NCI-H526 treated with DMSO at 0.1 percent for 48 hours (cell line): ENCODE measurements at regions not wholly inside any gene's neighbourhood (a gene's known extent, or its start where the extent isn't known, plus 50 kb on each side); places are given as distances from the start of the nearest gene placed in this dataset.

Experiments used
- DNase-seq: peaks from one replicate; lab custom pipeline; 2025; lab: John Stamatoyannopoulos, UW

DNA sequence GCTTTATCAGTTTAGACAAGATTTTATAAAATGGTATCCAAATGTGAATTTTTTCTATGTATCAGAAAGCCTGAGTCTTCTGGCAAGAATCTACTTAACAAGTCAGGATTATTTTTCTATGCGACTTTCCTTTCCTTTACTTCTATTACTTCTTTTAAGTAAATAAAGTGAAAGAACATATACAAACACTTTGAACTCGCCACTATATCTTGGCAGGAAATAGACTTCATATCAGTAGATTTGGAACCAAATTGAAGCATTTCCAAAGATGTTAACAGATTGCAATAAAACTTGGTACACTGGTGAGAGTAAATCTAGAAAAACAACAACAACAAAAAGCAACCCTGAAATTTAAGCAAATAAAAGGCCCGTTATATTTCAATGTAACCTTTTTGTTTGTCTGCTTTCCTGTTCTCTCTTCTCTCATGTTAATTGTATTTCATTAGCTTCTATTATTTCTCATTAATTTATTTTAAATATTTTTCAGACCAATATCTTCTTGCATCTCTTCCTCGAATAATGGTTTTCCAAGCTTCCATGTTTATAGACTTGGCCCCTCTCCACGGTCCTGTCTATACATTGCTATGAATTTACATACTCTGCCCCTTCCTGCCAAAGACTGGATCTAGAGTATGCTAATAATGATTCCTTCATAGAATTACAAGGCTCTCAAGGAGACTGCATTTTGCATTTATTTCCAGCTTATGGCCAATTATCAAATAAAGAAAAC is 843.6 kb downstream of the ADGRL2 start:
- no peak for DNase-seq

DNA sequence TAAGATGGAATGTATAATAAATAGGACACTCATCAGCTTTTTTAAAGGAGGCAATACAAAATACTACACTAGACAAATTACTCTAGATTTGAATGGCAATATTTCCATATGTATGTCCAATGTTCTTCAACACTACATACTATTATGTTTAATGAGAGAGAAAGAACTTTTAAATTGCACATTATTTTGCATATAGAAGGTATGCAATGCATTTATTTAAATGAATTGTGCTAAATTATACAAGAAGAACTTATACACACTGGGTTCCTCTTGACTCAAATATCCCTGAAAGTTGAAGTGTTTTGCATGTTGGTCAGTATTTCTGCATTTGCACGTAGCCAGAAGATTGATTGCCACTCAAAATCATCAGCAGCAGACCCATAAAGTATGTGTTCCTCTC is 839.6 kb downstream of the ADGRL2 start:
- DNase-seq: peak; percentile 57

DNA sequence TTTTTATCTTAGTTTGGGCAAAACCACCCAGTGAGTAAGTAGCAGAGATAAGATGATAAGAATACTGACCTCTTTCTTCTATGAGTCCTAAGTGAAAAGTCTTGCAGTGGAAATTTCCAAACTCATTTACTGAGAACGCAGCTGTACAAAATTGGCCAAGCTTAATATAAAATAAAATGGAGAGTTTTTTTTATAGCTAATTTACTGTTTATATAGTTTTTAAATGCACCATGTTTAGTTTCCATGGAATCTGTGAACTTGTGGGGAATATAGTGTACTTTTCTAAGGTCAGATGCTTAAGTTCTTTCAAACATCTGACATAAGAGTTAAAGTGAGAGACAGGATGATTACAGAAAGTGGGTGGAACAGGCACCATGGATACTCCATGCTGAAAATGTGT is 833.5 kb downstream of the ADGRL2 start:
- DNase-seq: no peak

DNA sequence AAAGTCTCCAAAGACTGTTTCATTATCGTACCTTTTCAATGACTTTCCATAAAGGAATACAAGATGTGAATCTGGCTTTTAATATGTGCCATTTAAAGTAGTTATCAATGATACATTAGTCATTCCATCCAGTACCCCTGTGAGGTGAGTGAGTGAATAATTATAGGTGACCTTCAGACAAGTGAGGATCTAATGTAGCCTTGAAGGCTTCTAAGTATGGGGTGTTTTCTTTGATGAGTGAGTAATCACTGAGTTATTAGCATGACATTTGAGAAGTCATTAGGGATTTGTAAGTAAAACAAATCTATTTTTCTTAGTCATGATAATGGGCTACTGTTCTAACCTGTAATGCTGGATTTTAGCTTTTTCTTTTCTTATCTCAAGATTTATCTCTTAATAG is 831.4 kb downstream of the ADGRL2 start:
- no peak for DNase-seq

DNA sequence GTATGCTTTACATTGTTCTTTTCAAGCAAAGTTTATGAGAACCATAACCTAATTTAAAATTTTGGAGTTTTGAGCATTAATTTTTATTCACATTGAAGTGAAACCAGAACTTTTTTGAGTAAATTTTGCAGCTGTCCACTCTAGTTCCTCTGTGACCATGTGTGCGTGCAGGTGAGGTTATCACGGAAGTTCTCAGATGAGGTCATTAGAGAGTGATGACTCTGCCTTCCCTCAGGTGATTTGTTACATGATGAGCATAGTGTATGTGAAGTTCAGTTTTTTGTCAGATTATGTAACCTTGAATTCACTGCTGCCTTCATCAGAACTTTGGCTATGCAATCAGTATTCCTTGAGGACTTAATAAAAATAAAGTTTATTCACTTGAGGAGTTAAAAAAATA is 828.2 kb downstream of the ADGRL2 start:
- DNase-seq: no peak

DNA sequence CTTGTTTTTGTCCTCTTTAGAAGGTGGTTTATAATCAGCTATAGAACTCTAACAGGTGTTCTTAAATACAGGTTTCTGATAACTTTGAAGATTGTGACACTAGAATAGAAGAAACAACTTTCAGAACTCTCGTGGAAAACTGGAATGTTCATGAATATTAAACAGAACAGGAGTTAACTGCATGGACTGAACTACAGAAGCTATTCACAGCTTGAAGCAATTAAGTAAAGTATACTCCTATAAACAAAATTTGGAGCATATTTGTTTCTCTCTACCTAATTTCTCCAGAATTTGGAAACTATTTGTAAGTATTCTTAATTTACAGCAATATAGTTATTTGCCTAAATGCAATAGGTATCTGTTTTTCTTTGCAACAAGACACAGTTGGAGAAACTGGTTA is 824.8 kb downstream of the ADGRL2 start:
- DNase-seq: no peak

DNA sequence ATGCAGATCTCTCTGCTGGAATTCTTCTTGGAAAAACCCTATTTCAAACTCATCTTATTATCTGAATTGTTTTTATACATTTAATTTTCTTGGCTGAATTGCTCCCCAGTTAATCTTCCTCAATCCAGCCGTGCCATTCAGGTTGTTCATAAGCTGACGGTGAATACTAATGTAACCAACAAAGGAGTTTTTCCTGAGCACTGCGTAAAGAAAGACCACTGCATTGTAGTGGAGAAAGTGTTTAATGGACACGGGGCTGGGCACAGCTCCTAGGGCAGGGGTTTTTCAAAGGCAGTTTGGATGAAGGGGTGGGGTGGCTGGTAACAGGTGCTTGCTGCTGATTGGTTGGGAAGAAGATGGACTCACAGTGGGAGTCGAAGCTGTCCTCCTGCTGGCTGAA is 820.3 kb downstream of the ADGRL2 start:
- DNase-seq: no peak

DNA sequence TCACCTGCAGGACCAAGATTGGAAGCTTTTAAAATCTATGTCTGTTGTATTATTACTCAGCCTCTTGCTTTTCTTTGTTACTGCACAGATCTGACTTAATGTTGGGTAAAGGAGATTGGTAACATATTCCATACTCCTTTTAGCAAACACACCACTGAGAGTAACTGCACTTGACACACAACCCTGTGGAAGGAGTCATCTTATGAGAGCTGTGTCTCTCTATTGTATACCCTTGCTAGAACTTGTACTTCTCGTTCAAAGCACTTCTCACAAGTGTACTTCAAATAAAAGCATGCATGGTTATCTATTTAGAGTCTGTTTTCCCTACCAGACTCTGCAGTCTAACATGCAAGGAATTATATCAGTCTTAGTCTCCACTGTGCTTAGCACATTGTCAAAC is 813.4 kb downstream of the ADGRL2 start:
- no peak for DNase-seq

DNA sequence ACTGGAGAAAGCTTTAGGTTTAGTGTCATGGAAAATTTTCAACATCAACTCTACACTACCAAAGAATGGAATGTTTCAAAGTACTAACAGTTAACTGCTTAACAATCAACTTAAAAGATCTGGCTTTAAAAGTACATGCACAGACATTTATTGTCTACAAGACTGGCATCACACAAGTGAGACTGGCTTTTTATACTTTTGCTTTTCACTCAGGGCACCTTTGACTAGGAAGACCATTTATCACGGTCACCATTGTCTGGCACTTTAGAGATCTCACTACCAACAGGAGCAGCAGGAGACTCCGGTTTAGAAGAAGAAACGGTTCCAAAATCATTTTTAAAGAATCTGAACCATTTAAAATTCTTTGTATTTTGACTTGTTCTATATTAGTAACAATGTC is 812.3 kb downstream of the ADGRL2 start:
- no peak for DNase-seq

DNA sequence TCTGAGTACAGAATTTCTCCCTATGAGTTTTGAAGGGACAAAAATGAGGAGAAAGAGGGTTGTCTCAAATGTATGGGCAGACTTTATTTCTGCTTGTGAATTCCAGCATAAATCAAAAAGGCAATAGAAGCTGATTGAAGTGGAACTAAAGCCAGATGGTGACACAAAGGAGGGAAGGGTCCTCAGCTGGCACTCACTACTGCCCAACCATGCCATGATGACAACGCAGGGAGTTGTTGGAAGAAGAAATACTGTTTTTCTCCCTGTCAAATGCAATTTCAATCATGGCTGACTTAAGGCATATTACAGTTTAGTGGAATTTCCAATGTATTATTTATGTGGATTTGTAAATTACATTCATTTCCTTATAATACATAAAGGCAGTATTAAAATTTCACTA is 805.8 kb downstream of the ADGRL2 start:
- DNase-seq: no peak

DNA sequence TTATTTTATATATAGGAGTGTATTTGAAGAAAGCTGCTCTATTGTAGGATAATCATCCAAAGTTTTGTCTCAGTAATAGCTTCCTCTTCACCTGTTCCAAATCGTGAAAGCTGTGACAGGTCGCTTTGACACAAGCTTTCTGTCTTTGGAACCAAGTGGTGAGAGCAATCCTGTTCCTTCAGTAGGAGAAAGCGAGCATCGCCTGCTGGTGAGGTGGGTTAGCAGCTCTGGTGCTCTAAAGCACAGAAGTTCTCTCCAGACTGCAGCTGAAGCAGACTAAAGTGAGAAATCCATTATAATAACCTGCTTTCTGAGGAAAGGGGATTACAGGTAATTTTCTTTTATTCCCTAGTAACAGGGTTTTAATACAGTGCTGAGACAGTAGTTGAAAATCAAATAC is 803.8 kb downstream of the ADGRL2 start:
- no peak for DNase-seq

DNA sequence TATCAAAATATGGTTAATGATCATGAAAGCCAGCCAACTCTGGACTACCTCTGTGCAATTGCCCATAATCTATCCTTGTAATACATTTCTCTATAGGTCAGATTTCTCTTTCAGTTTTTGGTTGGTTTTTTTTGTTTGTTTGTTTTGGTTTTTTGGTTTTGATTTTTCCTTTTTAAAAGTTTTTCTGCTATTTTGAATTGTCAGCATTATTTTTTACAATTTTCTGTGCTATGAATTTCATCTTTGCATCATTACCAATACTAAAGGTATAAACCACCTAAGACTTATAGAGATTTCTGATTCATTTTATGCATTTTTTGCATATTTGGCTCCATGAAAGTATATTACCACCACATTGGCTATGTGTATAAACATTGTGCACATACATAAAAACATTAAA is 799.6 kb downstream of the ADGRL2 start:
- DNase-seq: no peak

DNA sequence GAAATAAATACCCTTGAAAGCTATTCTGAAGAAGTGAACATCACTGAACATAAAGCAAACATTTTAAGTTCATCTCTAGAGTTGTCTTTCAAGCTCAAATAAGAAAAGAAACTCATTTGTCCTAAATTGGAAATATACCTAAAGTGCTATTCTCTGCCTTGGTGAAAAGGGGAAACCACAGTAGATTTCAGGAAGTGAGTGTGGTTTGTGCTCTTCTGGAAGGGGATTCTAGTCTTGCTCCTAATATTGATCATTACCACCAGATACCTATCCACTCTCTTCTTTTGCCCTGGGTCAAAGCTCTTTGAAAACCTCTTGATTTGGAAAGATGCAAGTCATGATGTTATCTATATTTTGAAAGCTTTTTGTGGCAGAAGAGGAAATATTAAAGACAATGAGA is 798.1 kb downstream of the ADGRL2 start:
- DNase-seq: no peak

DNA sequence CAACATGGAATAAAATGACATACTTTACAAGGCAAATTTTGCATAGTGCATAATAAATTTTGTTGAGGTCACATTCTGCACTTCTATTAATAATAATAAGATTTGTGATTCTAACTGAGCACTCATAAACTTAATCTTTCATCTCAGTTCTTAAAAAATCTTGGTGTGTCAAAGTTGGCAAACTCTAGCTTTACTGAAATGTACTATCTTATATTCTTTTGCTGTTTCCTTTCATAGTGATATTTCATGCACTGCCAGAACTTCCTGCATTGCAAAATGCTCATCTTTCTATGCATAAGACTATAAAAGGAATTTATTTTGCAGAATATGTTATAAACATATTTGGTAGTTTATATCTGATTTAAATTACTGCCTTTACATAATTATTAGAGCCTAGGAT is 797.6 kb downstream of the ADGRL2 start:
- no peak for DNase-seq

DNA sequence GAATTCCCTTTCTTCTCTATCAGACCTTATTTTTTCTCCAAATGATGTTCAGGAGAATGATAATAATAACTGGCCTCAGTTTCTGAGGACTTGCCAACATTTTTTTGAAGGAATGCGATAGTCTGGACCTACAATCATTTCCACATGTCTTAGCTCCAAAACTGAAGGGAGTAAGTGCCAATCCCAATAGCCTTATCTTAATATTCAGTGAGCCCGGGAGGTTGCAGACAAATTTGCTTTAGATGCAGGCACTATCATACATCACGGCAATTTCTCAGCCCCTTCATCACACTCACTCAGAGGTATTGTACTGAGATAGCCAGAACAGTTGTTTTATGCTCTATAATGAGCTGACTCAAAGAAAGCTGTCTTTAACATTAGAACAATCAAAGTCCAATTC is 796.9 kb downstream of the ADGRL2 start:
- no peak for DNase-seq

DNA sequence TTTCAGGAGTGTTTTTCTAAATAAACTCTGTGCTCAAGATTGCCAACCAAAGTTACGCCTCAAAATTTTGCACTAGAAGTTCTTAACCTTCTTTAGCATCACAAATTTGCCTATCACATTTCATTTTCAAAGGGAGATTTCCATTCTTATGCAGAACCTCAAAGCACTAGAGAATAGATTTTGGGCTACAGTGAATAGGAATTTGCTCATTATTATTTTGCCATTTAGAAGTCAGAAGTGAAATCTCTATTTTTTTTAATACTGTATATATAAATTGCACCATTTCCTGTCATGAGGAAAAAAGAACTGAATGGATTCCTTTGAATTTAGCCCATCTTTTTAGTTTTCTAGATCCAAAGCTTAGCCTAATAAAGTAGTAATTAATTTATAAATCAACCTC is 796.4 kb downstream of the ADGRL2 start:
- no peak for DNase-seq

DNA sequence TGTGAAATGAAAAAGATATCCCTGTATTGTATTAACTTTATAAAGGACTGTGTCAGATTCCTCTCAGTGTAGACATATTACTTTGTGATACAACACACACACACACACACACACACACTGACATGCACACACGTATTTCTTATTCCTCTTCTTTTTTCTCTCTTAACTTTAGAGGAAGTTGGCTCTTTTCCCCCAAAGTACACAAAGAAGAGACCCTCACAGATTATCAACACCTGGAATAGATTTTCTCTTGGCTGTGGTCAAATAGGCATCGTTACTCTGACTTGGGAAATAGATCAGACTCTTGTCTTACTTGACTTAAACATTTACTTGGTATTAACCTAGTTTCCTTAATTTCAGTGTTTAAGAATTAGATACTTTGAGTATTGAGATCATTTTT is 792.8 kb downstream of the ADGRL2 start:
- no peak for DNase-seq

DNA sequence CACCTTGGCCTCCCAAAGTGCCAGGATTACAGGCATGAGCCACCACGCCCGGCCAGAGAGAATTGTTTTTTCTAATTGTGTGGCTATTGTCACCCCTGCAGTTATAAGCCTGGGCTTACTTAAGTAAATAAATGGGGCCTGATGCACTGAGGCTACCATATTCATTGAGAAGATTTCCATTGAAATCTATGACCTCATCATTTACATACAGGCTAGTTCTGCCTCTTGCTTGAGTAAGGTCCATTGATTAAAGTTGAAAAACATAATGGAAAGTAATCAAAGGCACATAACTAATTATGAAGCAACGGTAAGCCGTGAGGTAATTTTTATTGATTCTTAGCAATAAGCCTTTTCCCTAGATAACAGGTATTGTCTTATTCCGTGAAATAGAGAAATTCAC is 788.9 kb downstream of the ADGRL2 start:
- DNase-seq: no peak

DNA sequence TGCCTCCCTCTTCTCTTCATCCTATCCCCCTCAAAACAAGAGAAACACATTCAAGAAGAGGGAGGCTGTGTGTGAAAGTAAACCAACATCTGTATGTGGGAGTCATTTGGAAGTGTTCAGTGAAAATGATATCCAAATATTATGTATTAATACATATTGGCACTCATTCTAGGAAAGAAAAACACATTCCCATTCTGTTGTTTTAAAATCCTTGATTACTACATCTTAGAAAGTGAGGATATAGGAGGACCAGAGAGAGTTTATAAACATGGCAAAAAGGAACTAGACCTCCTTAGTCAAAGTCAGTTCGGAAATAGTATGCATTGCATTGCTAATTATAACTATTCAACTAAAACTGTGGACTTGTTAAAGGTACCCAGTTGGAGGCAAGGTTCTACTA is 786.6 kb downstream of the ADGRL2 start:
- no peak for DNase-seq

DNA sequence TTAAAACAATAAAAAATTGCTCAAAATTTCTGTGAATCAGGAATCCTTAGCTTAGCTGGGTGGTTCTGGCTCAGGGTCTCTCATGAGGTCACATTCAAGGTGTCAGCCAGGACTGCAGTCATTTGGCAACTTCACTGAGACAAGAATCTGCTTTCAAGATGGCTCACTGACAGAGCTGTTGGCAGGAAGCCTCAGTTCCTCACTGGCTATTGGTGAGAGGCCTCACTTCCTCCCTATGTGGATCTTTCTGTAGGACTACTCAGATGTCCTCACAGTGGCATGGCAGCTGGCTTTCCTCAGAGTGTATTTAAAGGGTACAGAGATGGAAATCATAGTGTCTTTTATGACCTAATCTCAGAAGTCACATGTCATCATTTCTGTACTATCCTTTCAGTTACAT is 785.7 kb downstream of the ADGRL2 start:
- DNase-seq: no peak

DNA sequence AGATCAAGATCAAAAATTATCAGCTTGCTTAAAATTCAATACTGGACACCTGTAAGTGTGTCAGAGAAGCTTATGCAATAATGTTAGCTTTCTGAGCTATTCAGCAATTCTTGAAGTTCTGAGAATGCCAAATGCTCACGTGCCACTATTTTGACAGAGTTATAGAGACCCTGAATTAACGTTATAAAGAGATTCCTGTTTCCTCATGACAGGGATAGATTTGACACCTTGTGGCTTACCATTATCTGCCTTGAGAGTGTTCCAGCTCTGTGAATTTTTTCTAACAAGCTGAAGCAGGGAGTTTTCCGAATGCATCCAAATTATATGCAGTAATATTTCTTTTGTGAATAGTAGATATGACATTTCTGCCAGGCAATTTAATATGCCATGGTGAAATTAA is 781.6 kb downstream of the ADGRL2 start:
- no peak for DNase-seq

DNA sequence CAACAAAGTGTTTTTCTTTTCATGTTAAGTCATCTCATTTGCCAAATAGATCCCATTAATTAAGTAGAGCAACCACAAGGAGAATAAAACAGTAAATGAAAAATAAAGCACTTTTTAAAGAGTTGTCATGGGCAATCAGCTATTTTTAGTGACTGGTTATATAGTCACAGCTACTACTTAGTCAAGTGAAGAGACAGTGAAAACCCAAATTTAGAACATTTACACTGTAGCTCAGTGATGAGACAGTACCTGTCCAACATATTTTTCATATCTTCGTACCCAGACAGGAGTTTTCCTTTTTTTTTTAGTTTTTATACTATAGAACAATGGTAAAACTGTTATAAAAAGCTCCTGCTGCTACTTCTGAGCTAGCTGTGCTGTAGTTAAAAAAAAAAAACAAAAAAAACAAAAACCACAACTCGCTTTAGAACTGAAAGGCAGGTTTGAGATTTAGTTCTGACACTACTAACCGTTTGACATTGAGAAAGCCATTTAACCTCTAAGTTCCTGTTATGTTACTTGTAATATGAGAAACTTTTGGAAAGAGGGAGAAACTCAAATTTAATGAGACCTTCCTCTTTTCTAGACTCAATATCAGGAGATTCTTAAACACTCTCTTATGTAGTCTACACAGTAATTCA is 777.5 kb downstream of the ADGRL2 start:
- DNase-seq: no peak

DNA sequence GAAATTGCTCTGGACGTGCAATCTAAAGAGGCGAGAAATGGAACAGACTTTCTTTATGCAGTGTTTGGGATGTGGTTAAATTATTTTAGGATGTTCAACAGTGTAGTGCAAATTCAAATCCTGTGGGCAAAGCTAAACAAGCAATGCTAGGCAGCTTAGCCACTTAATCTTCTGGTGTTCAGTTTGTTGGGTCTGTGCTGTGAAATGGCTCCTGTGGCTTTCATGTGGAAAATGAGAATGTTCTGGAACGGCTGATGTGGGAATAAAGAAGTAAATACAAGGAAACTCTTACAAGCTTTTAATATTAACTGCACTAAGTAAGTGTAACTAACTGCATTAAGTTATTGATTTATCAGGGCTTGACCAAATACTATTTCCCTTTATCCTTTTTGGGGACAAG is 766.6 kb downstream of the ADGRL2 start:
- DNase-seq: peak; percentile 87

DNA sequence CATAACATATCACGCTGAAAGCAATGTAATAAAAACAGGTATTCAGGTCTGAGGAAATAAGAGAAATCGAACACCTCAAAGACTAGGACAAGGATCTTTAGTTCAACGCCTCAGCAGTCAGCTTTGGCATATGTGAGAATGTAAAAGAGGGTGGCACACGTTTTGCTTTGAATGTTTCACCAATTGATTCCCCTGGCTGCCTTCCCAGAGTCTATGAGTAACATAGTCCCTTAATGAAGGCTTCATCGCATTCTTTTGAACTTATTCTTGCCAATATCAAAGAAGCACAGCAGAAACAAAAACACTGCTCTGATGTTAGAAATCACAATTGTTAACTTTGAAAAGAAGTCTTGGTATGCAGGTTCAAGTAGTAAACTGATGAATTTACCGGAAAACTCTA is 764.8 kb downstream of the ADGRL2 start:
- DNase-seq: no peak
